OCI-LY1 (cell line): ENCODE measurements at regions not wholly inside any gene's neighbourhood (a gene's known extent, or its start where the extent isn't known, plus 50 kb on each side); places are given as distances from the start of the nearest gene placed in this dataset.
A peak's percentile ranks its signal among the peaks of the same experiment; 100 is the strongest.
"Not testable (repeated sequence)": the region's sequence is repeated elsewhere in the genome, so short reads cannot be mapped to it uniquely, and the experiment has no call there.

Experiments
- H2AFZ ChIP-seq: fragments of 200-600 bp; sonication (generic), shearing (Covaris generic); 2 replicates; pipeline ENCODE4 v1.6.0; 2014; ENCODE audit warnings: antibody characterized with exemption, mild to moderate bottlenecking, low read length
- H3F3A ChIP-seq: fragments of 200-600 bp; sonication (generic), shearing (Covaris generic); 2 replicates; pipeline ENCODE4 v1.6.0; 2014; ENCODE audit warnings: mild to moderate bottlenecking, antibody characterized with exemption, low read length, moderate library complexity; ENCODE audit not compliant: insufficient read depth
- H3K27ac ChIP-seq: fragments of 200-600 bp; sonication (generic); 2 replicates; pipeline ENCODE4 v1.5.1; 2014; ENCODE audit warnings: low read length, mixed run types, mild to moderate bottlenecking, low read depth; ENCODE audit not compliant: poor library complexity, severe bottlenecking
- H3K27me3 ChIP-seq: fragments of 200-600 bp; sonication (generic); 2 replicates; pipeline ENCODE4 v1.6.0; 2014; ENCODE audit warnings: antibody characterized with exemption, mild to moderate bottlenecking, low read length, moderate library complexity; ENCODE audit not compliant: insufficient read depth
- H3K36me3 ChIP-seq: fragments of 200-600 bp; sonication (generic); 2 replicates; pipeline ENCODE4 v1.6.1; 2014; ENCODE audit warnings: mild to moderate bottlenecking, antibody characterized with exemption, low read length, moderate library complexity, mixed read lengths; ENCODE audit not compliant: insufficient read depth
- H3K4me1 ChIP-seq: fragments of 200-600 bp; sonication (generic); 2 replicates; pipeline ENCODE4 v1.5.1; 2014; ENCODE audit warnings: mild to moderate bottlenecking, low read length, moderate library complexity; ENCODE audit not compliant: insufficient read depth, severe bottlenecking
- H3K4me2 ChIP-seq: fragments of 200-600 bp; sonication (generic), shearing (Covaris generic); 2 replicates; pipeline ENCODE4 v1.6.1; 2014; ENCODE audit warnings: low read length
- H3K4me3 ChIP-seq: fragments of 200-600 bp; sonication (generic); 2 replicates; pipeline ENCODE4 v1.5.1; 2014; ENCODE audit warnings: low read length, low read depth, mild to moderate bottlenecking, mixed read lengths; ENCODE audit not compliant: poor library complexity, severe bottlenecking
- H3K79me2 ChIP-seq: fragments of 200-600 bp; shearing (Covaris generic); 2 replicates; pipeline ENCODE4 v1.6.1; 2016; ENCODE audit warnings: mixed run types, low read length, mixed read lengths; ENCODE audit not compliant: insufficient read depth
- H3K9ac ChIP-seq: fragments of 200-600 bp; sonication (generic), shearing (Covaris generic); 2 replicates; pipeline ENCODE4 v1.6.1; 2014; ENCODE audit warnings: mild to moderate bottlenecking, low read length, mixed read lengths
- H3K9me2 ChIP-seq: fragments of 200-600 bp; sonication (generic), shearing (Covaris generic); 2 replicates; pipeline ENCODE4 v1.6.1; 2014; ENCODE audit warnings: low read depth, mild to moderate bottlenecking, low read length, mixed read lengths
- H3K9me3 ChIP-seq: fragments of 200-600 bp; shearing (Covaris generic); 2 replicates; pipeline ENCODE4 v1.6.1; 2014; ENCODE audit warnings: low read length, mixed read lengths
- H4K20me1 ChIP-seq: fragments of 200-600 bp; sonication (generic), shearing (Covaris generic); 2 replicates; pipeline ENCODE4 v1.6.0; 2016; ENCODE audit warnings: mild to moderate bottlenecking, low read length; ENCODE audit not compliant: insufficient read depth
- EZH2 ChIP-seq: fragments of 200-600 bp; sonication (generic), shearing (Covaris generic); IDR thresholded peaks from 2 replicates; pipeline ENCODE4 v1.8.0; 2017; ENCODE audit warnings: borderline replicate concordance, mixed run types, mild to moderate bottlenecking, antibody characterized with exemption, low read length, moderate library complexity, mixed read lengths
- TF ChIP-seq, protein P1 (sequence below): fragments of 200-600 bp; sonication (generic), shearing (Covaris generic); IDR thresholded peaks from 2 replicates; pipeline ENCODE4 v1.5.1; 2017; ENCODE audit warnings: mild to moderate bottlenecking, antibody characterized with exemption, low read length, moderate library complexity, mixed read lengths

DNA sequence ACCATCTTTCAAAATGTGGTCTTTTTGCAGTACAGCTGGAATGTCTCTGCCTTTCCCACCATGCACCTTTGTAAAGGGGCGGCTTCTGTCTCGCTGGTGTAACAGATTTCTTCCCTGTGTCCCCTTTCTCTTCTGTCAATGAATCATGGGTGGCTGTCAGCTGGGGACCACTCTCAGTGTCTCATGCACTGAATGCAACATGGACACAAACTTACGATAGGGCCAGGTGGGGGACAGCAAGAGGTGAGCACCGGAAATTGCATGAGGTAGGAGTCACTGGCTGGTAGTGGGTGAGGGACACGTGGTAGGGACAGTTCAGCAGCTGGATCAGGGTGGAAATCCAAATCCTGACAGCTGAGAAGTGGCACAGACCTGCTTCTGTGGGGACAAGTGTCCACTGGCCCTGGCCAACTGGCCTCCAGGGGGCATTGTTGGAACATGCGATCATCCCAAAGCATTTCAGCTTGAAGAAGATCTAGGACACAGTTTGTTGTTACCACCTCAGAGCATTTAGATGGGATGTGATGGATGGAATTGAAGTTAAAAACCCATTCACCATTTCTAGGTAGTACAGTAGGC lies 1383.5 kb downstream of the CDH12 start:
- H3K4me2 ChIP-seq, H3K4me3 ChIP-seq, H3K9me3 ChIP-seq, H4K20me1 ChIP-seq, H3K36me3 ChIP-seq, H3F3A ChIP-seq, H3K27ac ChIP-seq, H3K27me3 ChIP-seq, H3K4me1 ChIP-seq, H2AFZ ChIP-seq, H3K9me2 ChIP-seq, H3K9ac ChIP-seq, H3K79me2 ChIP-seq: not testable (repeated sequence)
- TF ChIP-seq, protein P1, sequence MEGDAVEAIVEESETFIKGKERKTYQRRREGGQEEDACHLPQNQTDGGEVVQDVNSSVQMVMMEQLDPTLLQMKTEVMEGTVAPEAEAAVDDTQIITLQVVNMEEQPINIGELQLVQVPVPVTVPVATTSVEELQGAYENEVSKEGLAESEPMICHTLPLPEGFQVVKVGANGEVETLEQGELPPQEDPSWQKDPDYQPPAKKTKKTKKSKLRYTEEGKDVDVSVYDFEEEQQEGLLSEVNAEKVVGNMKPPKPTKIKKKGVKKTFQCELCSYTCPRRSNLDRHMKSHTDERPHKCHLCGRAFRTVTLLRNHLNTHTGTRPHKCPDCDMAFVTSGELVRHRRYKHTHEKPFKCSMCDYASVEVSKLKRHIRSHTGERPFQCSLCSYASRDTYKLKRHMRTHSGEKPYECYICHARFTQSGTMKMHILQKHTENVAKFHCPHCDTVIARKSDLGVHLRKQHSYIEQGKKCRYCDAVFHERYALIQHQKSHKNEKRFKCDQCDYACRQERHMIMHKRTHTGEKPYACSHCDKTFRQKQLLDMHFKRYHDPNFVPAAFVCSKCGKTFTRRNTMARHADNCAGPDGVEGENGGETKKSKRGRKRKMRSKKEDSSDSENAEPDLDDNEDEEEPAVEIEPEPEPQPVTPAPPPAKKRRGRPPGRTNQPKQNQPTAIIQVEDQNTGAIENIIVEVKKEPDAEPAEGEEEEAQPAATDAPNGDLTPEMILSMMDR, result peak; percentile 15; the same call in 1 of the 2 replicates

DNA sequence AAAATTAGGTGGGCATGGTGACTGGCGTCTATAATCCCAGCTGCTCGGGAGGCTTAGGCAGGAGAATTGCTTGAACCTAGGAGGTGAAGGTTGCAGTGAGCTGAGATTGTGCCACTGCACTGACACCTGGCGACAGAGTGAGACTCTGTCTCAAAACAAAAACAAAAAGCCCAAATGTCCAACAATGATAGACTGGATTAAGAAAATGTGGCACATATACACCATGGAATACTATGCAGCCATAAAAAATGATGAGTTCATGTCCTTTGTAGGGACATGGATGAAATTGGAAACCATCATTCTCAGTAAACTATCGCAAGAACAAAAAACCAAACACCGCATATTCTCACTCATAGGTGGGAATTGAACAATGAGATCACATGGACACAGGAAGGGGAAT lies 1385.6 kb downstream of the CDH12 start:
- H3K79me2 ChIP-seq, H3K27me3 ChIP-seq, H3K36me3 ChIP-seq, H3K9me3 ChIP-seq, H3K9me2 ChIP-seq, H3K27ac ChIP-seq, H3K4me2 ChIP-seq, H3K4me1 ChIP-seq, H4K20me1 ChIP-seq, H3K9ac ChIP-seq, H3K4me3 ChIP-seq, H2AFZ ChIP-seq, H3F3A ChIP-seq: not testable (repeated sequence)

DNA sequence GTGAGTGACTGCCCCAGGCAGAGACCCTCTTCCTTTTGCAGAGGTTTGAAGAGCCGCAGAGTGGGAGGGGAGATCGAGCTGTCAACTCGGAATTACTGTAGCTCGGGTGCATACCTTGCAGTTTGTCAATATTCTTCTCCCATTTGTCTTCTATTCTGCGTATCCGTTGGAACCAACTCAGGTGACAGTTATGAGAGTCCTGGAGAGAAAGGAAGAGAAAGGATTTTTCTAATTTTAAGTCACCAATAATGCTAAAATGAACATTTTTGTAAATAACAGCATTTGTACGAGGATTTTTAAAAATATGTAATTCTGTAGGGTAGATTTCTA lies 1393.4 kb downstream of the CDH12 start:
- peak overlapping the region; percentile 67 for H3K4me3 ChIP-seq
- H3K27ac ChIP-seq, H3F3A ChIP-seq, H3K27me3 ChIP-seq, H3K36me3 ChIP-seq, H4K20me1 ChIP-seq, H3K79me2 ChIP-seq, H3K9me2 ChIP-seq, H3K4me1 ChIP-seq, H3K9me3 ChIP-seq, H2AFZ ChIP-seq: not testable (repeated sequence)
- peak overlapping the region; percentile 8; the same call in 1 of the 2 replicates for H3K4me2 ChIP-seq
- H3K9ac ChIP-seq, result peak overlapping the region; percentile 69

DNA sequence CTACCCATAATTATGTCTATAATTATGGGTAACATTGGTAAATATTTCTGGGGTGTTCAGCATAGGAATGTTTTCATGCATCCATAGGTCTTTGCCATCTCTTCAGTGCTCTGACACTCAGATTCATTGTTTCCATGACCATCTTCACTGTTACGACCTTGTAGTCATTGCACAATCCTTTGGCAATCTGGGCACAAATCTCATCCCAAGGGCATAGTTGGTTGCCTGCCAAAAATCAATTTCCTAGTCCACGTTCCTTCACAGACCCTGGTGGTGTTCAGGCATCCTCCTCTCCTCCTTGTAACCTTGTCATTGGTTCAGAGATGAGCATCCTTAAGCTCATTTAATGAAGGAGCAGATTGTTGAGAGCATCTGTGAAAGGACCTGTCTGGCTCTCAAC lies 1400.7 kb downstream of the CDH12 start:
- Histone ChIP-seq H3K27ac (no peak overlapping the region), H3K79me2 (no peaks in the 10 kb centered on the region), H3K9ac (no peak overlapping the region), H3K4me1 (no peaks in the 10 kb centered on the region), H3K27me3 (no peaks in the 10 kb centered on the region), H3K4me2 (no peak overlapping the region), H2AFZ (no peak overlapping the region), H3K4me3 (no peak overlapping the region), H3F3A (no peaks in the 10 kb centered on the region), H3K9me3 (no peaks in the 10 kb centered on the region), H3K9me2 (no peaks in the 10 kb centered on the region), H3K36me3 (no peaks in the 10 kb centered on the region), H4K20me1 (no peaks in the 10 kb centered on the region)
- TF ChIP-seq, protein P1, result no peak
- TF ChIP-seq EZH2, result no peak
